Cardiac muscle cell (in vitro differentiated cells and primary cell): ENCODE measurements at regions not wholly inside any gene's neighbourhood (a gene's known extent, or its start where the extent isn't known, plus 50 kb on each side); places are given as distances from the start of the nearest gene placed in this dataset.

Experiments used
- DNase-seq, 2 donors: peaks; one replicate each; pipeline versions ENCODE4 v3.0.0 to v3.0.0-alpha.2; 2010 to 2017; ENCODE audit warnings: low read depth in 1 of 2, low spot score in 1 of 2
- H3K27ac ChIP-seq: fragments of 200-600 bp; sonication (generic); 2 replicates; pipeline ENCODE4 v1.5.1; 2016
- H3K27me3 ChIP-seq: fragments of 200-600 bp; sonication (generic); 2 replicates; pipeline ENCODE4 v1.6.0; 2016; ENCODE audit warnings: control low read depth
- H3K36me3 ChIP-seq: fragments of 200-600 bp; sonication (generic); 2 replicates; pipeline ENCODE4 v1.5.1; 2016; ENCODE audit warnings: control low read depth
- H3K4me1 ChIP-seq: fragments of 200-600 bp; sonication (generic); 2 replicates; pipeline ENCODE4 v1.8.1; 2017; ENCODE audit warnings: low read depth, mild to moderate bottlenecking, mixed run types
- H3K4me3 ChIP-seq: fragments of 200-600 bp; sonication (generic); 2 replicates; pipeline ENCODE4 v1.5.1; 2016; ENCODE audit warnings: mild to moderate bottlenecking
- H3K9me3 ChIP-seq: fragments of 200-600 bp; sonication (generic); 2 replicates; pipeline ENCODE4 v1.5.1; 2017; ENCODE audit warnings: low read depth, mild to moderate bottlenecking, control low read depth
- CTCF ChIP-seq: IDR thresholded peaks from 2 replicates; pipeline ENCODE4 v1.5.1; 2012; ENCODE audit warnings: low read depth, mild to moderate bottlenecking, low read length

- Histone ChIP-seq H3K9me3 (no peaks in the 10 kb centered on the region), H3K4me1 (no peaks in the 10 kb centered on the region), H3K36me3 (no peaks in the 10 kb centered on the region), H3K27ac (no peak overlapping the region), H3K4me3 (no peak overlapping the region), H3K27me3 (no peaks in the 10 kb centered on the region)
- no peak for DNase-seq
- TF ChIP-seq CTCF: no peak
These were observed 445.6 kb upstream of the RBMS3 start for GRCh38 chr3:28835249-28835648.

- Histone ChIP-seq H3K27me3 (no peaks in the 10 kb centered on the region), H3K9me3 (no peaks in the 10 kb centered on the region), H3K4me3 (no peak overlapping the region), H3K36me3 (no peaks in the 10 kb centered on the region), H3K27ac (no peak overlapping the region), H3K4me1 (no peaks in the 10 kb centered on the region)
- TF ChIP-seq CTCF: no peak
- DNase-seq: peak in 1 of 2 donors; percentile 7
These were observed 445.1 kb upstream of the RBMS3 start for GRCh38 chr3:28835751-28836150.

GRCh38 chr3:28836199-28836598 lies 444.7 kb upstream of the RBMS3 start:
- no peak for DNase-seq
- no peak overlapping the region for H3K27ac ChIP-seq
- no peaks in the 10 kb centered on the region for H3K4me1 ChIP-seq
- no peaks in the 10 kb centered on the region for H3K27me3 ChIP-seq
- H3K36me3 ChIP-seq: no peaks in the 10 kb centered on the region
- TF ChIP-seq CTCF: no peak
- no peaks in the 10 kb centered on the region for H3K9me3 ChIP-seq
- no peak overlapping the region for H3K4me3 ChIP-seq

GRCh38 chr3:28840976-28841376 lies 439.9 kb upstream of the RBMS3 start:
- H3K9me3 ChIP-seq: no peaks in the 10 kb centered on the region
- no peak overlapping the region for H3K4me3 ChIP-seq
- no peaks in the 10 kb centered on the region for H3K27me3 ChIP-seq
- H3K27ac ChIP-seq: no peak overlapping the region
- TF ChIP-seq CTCF: no peak
- no peak for DNase-seq
- no peaks in the 10 kb centered on the region for H3K36me3 ChIP-seq
- H3K4me1 ChIP-seq: peaks cover 6% of the 10 kb centered on the region

GRCh38 chr3:28841441-28841840 lies 439.4 kb upstream of the RBMS3 start:
- Histone ChIP-seq H3K27me3 (no peaks in the 10 kb centered on the region), H3K9me3 (no peaks in the 10 kb centered on the region), H3K36me3 (no peaks in the 10 kb centered on the region), H3K27ac (no peak overlapping the region), H3K4me1 (peaks cover 6% of the 10 kb centered on the region), H3K4me3 (no peak overlapping the region)
- TF ChIP-seq CTCF: no peak
- DNase-seq: no peak

- TF ChIP-seq CTCF: no peak
- Histone ChIP-seq H3K9me3 (no peaks in the 10 kb centered on the region), H3K4me3 (no peak overlapping the region)
These were observed 436.4 kb upstream of the RBMS3 start for GRCh38 chr3:28844298-28845005.

More at GRCh38 chr3:28844298-28845005, 436.4 kb upstream of the RBMS3 start:
- Histone ChIP-seq H3K27ac (no peak overlapping the region), H3K27me3 (no peaks in the 10 kb centered on the region), H3K4me1 (peaks cover 6% of the 10 kb centered on the region), H3K36me3 (no peaks in the 10 kb centered on the region)
- no peak for DNase-seq
